ENCODE measurements at regions not wholly inside any gene's neighbourhood (a gene's known extent, or its start where the extent isn't known, plus 50 kb on each side); places are given as distances from the start of the nearest gene placed in this dataset.

- TF ChIP-seq ZSCAN29 (IDR thresholded peaks at IDR 0.05) (no peak), CTCF (IDR thresholded peaks at IDR 0.05 in 2 of 3, conservative IDR thresholded peaks at IDR 0.05 in 1 of 3; ENCODE audit: control insufficient read depth in 2 of 3, extremely low read depth in 1 of 3, insufficient read depth in 1 of 3, low read depth in 3 of 3, low read length in 3 of 3) (no peak), BRCA1 (IDR thresholded peaks at IDR 0.05; ENCODE audit: low read depth, low read length) (no peak), CREB1 (IDR thresholded peaks at IDR 0.05; ENCODE audit: low read depth) (no peak), NFIC (IDR thresholded peaks at IDR 0.05; ENCODE audit: low read depth, low read length) (no peak), POLR2AphosphoS5 (IDR thresholded peaks at IDR 0.05; ENCODE audit: low read length) (no peak), FOXM1 (IDR thresholded peaks at IDR 0.05; ENCODE audit: low read depth, low read length) (no peak), IKZF2 (IDR thresholded peaks at IDR 0.05) (no peak), SP1 (IDR thresholded peaks at IDR 0.05; ENCODE audit: low read depth, low read length) (no peak)
- TF ChIP-seq, protein P1, sequence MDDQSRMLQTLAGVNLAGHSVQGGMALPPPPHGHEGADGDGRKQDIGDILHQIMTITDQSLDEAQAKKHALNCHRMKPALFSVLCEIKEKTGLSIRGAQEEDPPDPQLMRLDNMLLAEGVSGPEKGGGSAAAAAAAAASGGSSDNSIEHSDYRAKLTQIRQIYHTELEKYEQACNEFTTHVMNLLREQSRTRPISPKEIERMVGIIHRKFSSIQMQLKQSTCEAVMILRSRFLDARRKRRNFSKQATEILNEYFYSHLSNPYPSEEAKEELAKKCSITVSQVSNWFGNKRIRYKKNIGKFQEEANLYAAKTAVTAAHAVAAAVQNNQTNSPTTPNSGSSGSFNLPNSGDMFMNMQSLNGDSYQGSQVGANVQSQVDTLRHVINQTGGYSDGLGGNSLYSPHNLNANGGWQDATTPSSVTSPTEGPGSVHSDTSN (IDR thresholded peaks at IDR 0.05; ENCODE audit: insufficient replicate concordance, low read depth, low read length): no peak
These were observed 456.7 kb downstream of the LMO4 start for GRCh38 chr1:87785386-87785785.

Measured in GM12878 (cell line).